ENCODE measurements at regions not wholly inside any gene's neighbourhood (a gene's known extent, or its start where the extent isn't known, plus 50 kb on each side); places are given as distances from the start of the nearest gene placed in this dataset.

DNA sequence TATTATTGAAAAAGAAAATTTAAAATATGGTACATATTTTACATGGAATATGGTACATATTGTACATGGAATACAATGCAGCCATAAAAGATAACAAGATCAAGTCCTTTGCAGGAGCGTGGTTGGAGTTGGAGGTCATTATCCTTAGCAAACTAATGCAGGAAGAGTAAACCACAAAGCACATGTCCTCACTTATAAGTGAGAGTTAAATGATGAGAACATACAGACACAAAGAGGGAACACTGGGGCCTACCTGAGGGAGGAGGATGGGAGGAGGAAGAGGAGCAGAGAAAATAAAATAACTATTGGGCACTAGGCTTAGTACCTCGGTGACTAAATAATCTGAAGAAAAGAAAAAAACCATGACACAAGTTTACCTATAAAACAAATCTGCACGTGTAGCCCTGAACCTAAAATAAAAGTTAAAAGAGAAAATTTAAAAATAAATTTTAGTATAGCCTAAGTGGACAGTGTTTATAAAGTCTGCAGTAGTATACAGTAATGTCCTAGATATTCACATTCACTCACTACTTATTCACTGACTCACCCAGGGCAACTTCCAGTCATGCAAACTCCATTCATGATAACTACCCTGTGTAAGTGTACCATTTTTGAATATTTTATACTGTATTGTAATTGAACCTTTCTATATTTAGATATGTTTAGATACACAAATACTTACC is 204.4 kb downstream of the FAM76B start:
- no peak for TF ChIP-seq CTCF (IDR thresholded peaks at IDR 0.05; ENCODE audit: control insufficient read depth, insufficient read depth, low read depth, low read length, missing control alignments)
- no peak overlapping the region for H3K4me3 ChIP-seq (ENCODE audit: control insufficient read depth, low read depth, low read length)
- no peak for DNase-seq (ENCODE audit: low read depth)

- DNase-seq (ENCODE audit: low read depth), result no peak
- no peak for TF ChIP-seq CTCF (IDR thresholded peaks at IDR 0.05; ENCODE audit: control insufficient read depth, insufficient read depth, low read depth, low read length, missing control alignments)
- H3K4me3 ChIP-seq (ENCODE audit: control insufficient read depth, low read depth, low read length), result no peak overlapping the region
Observed at GRCh38 chr11:95584589-95584988, 205.0 kb downstream of the FAM76B start.

GRCh38 chr11:95584180-95584579 is 205.4 kb downstream of the FAM76B start:
- DNase-seq (ENCODE audit: low read depth), result no peak
- TF ChIP-seq CTCF (IDR thresholded peaks at IDR 0.05; ENCODE audit: control insufficient read depth, insufficient read depth, low read depth, low read length, missing control alignments), result no peak

GRCh38 chr11:95577716-95578460 is 211.7 kb downstream of the FAM76B start:
- no peak overlapping the region for H3K4me3 ChIP-seq (ENCODE audit: control insufficient read depth, low read depth, low read length)
- TF ChIP-seq CTCF (IDR thresholded peaks at IDR 0.05; ENCODE audit: control insufficient read depth, insufficient read depth, low read depth, low read length, missing control alignments), result no peak
- DNase-seq (ENCODE audit: low read depth), result no peak

More at GRCh38 chr11:95584180-95584579, 205.4 kb downstream of the FAM76B start:
- H3K4me3 ChIP-seq (ENCODE audit: control insufficient read depth, low read depth, low read length), result no peak overlapping the region

DNA sequence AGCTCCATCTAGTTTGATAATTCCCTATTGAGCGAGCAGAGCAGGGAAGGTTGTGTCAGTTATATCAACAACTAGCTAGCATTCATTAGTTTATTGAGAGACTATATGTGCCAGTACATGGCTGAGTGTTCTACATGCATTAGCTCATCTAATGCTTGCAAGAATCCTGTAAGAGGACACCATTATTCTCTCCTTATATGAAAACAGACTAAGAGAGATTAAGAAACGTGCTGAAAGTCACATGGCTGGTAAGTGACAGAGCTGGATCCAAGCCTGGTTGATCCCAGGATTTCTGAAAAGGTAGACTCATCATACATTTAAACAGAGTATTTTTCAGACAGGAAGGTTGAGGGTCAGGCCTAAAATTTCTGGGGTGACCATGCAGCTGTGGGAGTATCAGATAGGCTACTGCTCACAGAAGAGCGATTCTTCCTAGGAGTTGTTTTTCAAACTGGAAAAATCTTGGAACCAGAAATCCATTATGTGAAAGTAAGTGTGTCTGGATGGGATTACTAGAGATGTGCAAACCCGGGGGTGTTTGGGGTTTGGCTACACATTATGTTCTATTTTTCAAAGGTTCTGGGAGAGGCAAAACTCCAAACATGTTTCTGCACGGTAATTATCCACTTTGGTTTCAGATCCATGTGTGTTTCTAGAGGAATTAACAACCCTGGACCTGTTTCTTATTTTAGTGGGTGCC is 213.3 kb downstream of the FAM76B start:
- DNase-seq (ENCODE audit: low read depth), result no peak
- TF ChIP-seq CTCF (IDR thresholded peaks at IDR 0.05; ENCODE audit: control insufficient read depth, insufficient read depth, low read depth, low read length, missing control alignments), result no peak
- no peak overlapping the region for H3K4me3 ChIP-seq (ENCODE audit: control insufficient read depth, low read depth, low read length)

DNA sequence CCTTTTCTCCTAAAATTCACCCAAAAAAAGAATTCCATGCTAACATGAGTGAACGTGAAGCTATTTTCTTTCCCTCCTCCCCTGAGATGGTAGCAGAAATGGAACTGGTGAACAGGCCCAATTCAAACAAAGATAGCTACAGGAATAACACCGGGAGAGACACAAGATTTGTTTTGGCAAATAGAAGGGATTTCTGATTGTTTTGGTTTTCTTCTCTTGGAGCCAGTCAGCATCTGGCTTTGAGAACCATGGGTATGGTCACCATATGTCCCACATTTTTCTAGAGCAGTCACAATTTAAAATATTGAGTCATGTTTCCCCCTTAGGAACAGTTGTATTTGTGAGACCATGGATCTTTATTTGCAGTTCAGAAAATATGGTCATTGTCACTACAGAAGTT is 214.1 kb downstream of the FAM76B start:
- no peak for DNase-seq (ENCODE audit: low read depth)
- H3K4me3 ChIP-seq (ENCODE audit: control insufficient read depth, low read depth, low read length), result no peak overlapping the region
- TF ChIP-seq CTCF (IDR thresholded peaks at IDR 0.05; ENCODE audit: control insufficient read depth, insufficient read depth, low read depth, low read length, missing control alignments), result no peak
